A549 (cell line): ENCODE measurements at regions not wholly inside any gene's neighbourhood (a gene's known extent, or its start where the extent isn't known, plus 50 kb on each side); places are given as distances from the start of the nearest gene placed in this dataset.

Source experiments
- ATAC-seq, 2 experiments: fragments of 200-7000 bp in 1 of 2; fragments of >200 bp in 1 of 2; cut with Nextera tagmentation in 1 of 2; cut with Tn5 transposase in 1 of 2; 3 replicates each; pipeline versions ENCODE4 v1.8.0 to v1.9.1; 2018 to 2020; ENCODE audit warnings: mild to moderate bottlenecking in 1 of 2, moderate library complexity in 1 of 2
- CTCF ChIA-PET: fragments of 300-600 bp; sonication (Branson Sonifier 250); formaldehyde crosslinking; extraction: SDS; loops from one replicate; lab custom pipeline; 2021; ENCODE audit warnings: antibody characterized with exemption, inconsistent platforms; lab: Yijun Ruan, JAX
- POLR2A ChIA-PET: fragments of 350-600 bp; formaldehyde crosslinking; extraction: SDS; loops from one replicate; lab custom pipeline; 2021; ENCODE audit warnings: antibody characterized with exemption, inconsistent platforms; lab: Yijun Ruan, JAX
- DNase-seq, 2 experiments: peaks; one replicate each; pipeline versions ENCODE4 v3.0.0 to v3.0.0-alpha.2; 2011 to 2016; ENCODE audit warnings: low read depth in 1 of 2, low spot score in 1 of 2
- FAIRE-seq: peaks from 2 replicates; lab custom pipeline; 2011; peaks lifted over from hg19 to GRCh38; lab: Jason Lieb, UNC
- H3K27ac ChIP-seq, 2 experiments: fragments of >200 bp; sonication (Bioruptor Twin); formaldehyde crosslinking; 3 replicates each; pipeline ENCODE4 v1.5.1; 2016 to 2017
- H3K4me1 ChIP-seq: fragments of >200 bp; sonication (Bioruptor Twin); formaldehyde crosslinking; 3 replicates; pipeline ENCODE4 v1.6.1; 2016
- H3K4me2 ChIP-seq: fragments of >200 bp; sonication (Bioruptor Twin); formaldehyde crosslinking; 3 replicates; pipeline ENCODE4 v1.6.1; 2016
- H3K4me3 ChIP-seq: fragments of >200 bp; sonication (Bioruptor Twin); formaldehyde crosslinking; 3 replicates; pipeline ENCODE4 v1.5.1; 2016
- H3K9me3 ChIP-seq: fragments of >200 bp; sonication (Bioruptor Twin); formaldehyde crosslinking; 3 replicates; pipeline ENCODE4 v1.6.1; 2016
- ATOH8 ChIP-seq: fragments of 250-450 bp; sonication (Bioruptor Pico); IDR thresholded peaks from 2 replicates; pipeline ENCODE4 v1.5.0; 2020; ENCODE audit warnings: low read depth, mild to moderate bottlenecking, moderate library complexity
- CEBPB ChIP-seq, 2 experiments: fragments of >200 bp in 1 of 2; sonication (Bioruptor Twin) in 1 of 2; formaldehyde crosslinking in 1 of 2; IDR thresholded peaks; 2 replicates each; pipeline ENCODE4 v1.6.1; 2012 to 2016
- CHD4 ChIP-seq: fragments of 200-600 bp; sonication (generic); IDR thresholded peaks from 2 replicates; pipeline ENCODE4 v1.6.1; 2016; ENCODE audit warnings: antibody characterized with exemption, mild to moderate bottlenecking, borderline replicate concordance
- E2F6 ChIP-seq: IDR thresholded peaks from 2 replicates; pipeline ENCODE4 v1.6.1; 2012; ENCODE audit warnings: low read depth, borderline replicate concordance
- EHMT2 ChIP-seq: fragments of 200-600 bp; sonication (generic); IDR thresholded peaks from 2 replicates; pipeline ENCODE4 v1.6.1; 2016; ENCODE audit warnings: antibody characterized with exemption, low read depth, mild to moderate bottlenecking, moderate library complexity
- ESRRA ChIP-seq: fragments of 150-350 bp; IDR thresholded peaks from 2 replicates; pipeline ENCODE4 v1.6.1; 2014; ENCODE audit warnings: mild to moderate bottlenecking, low read length, borderline replicate concordance
- HES2 ChIP-seq: fragments of >200 bp; sonication (Bioruptor Twin); formaldehyde crosslinking; IDR thresholded peaks from 2 replicates; pipeline ENCODE4 v1.6.1; 2016
- HMGXB4 ChIP-seq: fragments of 250-450 bp; sonication (Bioruptor Pico); IDR thresholded peaks from 2 replicates; pipeline ENCODE4 v1.5.0; 2021; ENCODE audit warnings: mild to moderate bottlenecking, moderate library complexity, borderline replicate concordance
- HOXA7 ChIP-seq: fragments of 250-450 bp; sonication (Bioruptor Pico); IDR thresholded peaks from 2 replicates; pipeline ENCODE4 v1.5.0; 2020; ENCODE audit warnings: mild to moderate bottlenecking, moderate library complexity
- JUN ChIP-seq, 2 experiments: fragments of >200 bp; sonication (Bioruptor Twin); formaldehyde crosslinking; IDR thresholded peaks; 2 replicates in 1 of 2; 3 replicates in 1 of 2; pipeline ENCODE4 v1.6.1; 2016 to 2017
- KDM1A ChIP-seq: fragments of 200-600 bp; sonication (generic); IDR thresholded peaks from 2 replicates; pipeline ENCODE4 v1.6.1; 2016; ENCODE audit warnings: low read depth, mild to moderate bottlenecking
- NFE2L2 ChIP-seq: fragments of 150-350 bp; conservative IDR thresholded peaks from 2 replicates; pipeline ENCODE4 v1.6.1; 2014; ENCODE audit warnings: low read length
- RAD21 ChIP-seq, 2 experiments: fragments of >200 bp in 1 of 2; sonication (Bioruptor Twin) in 1 of 2; formaldehyde crosslinking in 1 of 2; IDR thresholded peaks in 1 of 2; conservative IDR thresholded peaks in 1 of 2; 2 replicates in 1 of 2; 3 replicates in 1 of 2; pipeline ENCODE4 v1.6.1; 2012 to 2018; ENCODE audit warnings: inconsistent platforms in 1 of 2
- RARB ChIP-seq: fragments of 250-450 bp; sonication (Bioruptor Pico); IDR thresholded peaks from 2 replicates; pipeline ENCODE4 v1.8.0; 2021; ENCODE audit warnings: mild to moderate bottlenecking, moderate library complexity
- REST ChIP-seq: fragments of 200-600 bp; sonication (generic); IDR thresholded peaks from 2 replicates; pipeline ENCODE4 v1.6.1; 2016; ENCODE audit warnings: antibody characterized with exemption, mild to moderate bottlenecking, moderate library complexity
- SMC3 ChIP-seq: fragments of >200 bp; sonication (Bioruptor Twin); formaldehyde crosslinking; IDR thresholded peaks from 3 replicates; pipeline ENCODE4 v1.6.1; 2018; ENCODE audit warnings: inconsistent platforms
- ZC3H11A ChIP-seq: fragments of 450-650 bp; IDR thresholded peaks from 2 replicates; pipeline ENCODE4 v1.6.1; 2014; ENCODE audit warnings: antibody characterized with exemption, mild to moderate bottlenecking
- WGBS: methylation state at CpG from one replicate; pipeline ENCODE4 v1.1.6; 2017; ENCODE audit errors: missing lambda C conversion rate; 5-methylcytosine and 5-hydroxymethylcytosine counted together

- Histone ChIP-seq H3K9me3 (no peaks in the 10 kb centered on the region), H3K4me2 (no peak overlapping the region), H3K27ac (no peak overlapping the region)
- ChIA-PET POLR2A (no interaction called here), CTCF (no interaction called here)
- no peak for ATAC-seq
- no peak for FAIRE-seq
- TF ChIP-seq EHMT2: no peak
- TF ChIP-seq CHD4: no peak
- TF ChIP-seq HOXA7 (CRISPR knock-in tag): no peak
- no peak for TF ChIP-seq NFE2L2
- no peak for TF ChIP-seq KDM1A
- no peak for TF ChIP-seq CEBPB (IDR thresholded peaks at IDR 0.05)
- TF ChIP-seq, all 56 proteins: peak for 0
- no peaks in the 10 kb centered on the region for H3K4me1 ChIP-seq
- 0% methylated on average over 1 of the region's 1 CpG for WGBS
- no peak for DNase-seq
- no peak overlapping the region for H3K4me3 ChIP-seq
These were observed 652.9 kb downstream of the ADGRL2 start for GRCh38 chr1:82453511-82454185.

- ATAC-seq (no peak), FAIRE-seq (no peak)
- H3K27ac ChIP-seq: no peak overlapping the region
- CTCF ChIA-PET: no interaction called here
- POLR2A ChIA-PET: no interaction called here
- no peak overlapping the region for H3K4me2 ChIP-seq
- no peaks in the 10 kb centered on the region for H3K9me3 ChIP-seq
- no peaks in the 10 kb centered on the region for H3K4me1 ChIP-seq
- no peak overlapping the region for H3K4me3 ChIP-seq
- TF ChIP-seq CHD4: no peak
- TF ChIP-seq JUN (IDR thresholded peaks at IDR 0.05): no peak
- no peak for TF ChIP-seq RAD21 (conservative IDR thresholded peaks at IDR 0.05 in 1 of 2, IDR thresholded peaks at IDR 0.05 in 1 of 2)
- TF ChIP-seq ESRRA: no peak
- TF ChIP-seq CEBPB (IDR thresholded peaks at IDR 0.05): no peak
- TF ChIP-seq ZC3H11A: no peak
- TF ChIP-seq HES2: no peak
- TF ChIP-seq E2F6: no peak
- TF ChIP-seq SMC3: no peak
- no peak for TF ChIP-seq HMGXB4 (CRISPR knock-in tag)
- no peak for TF ChIP-seq ATOH8 (CRISPR knock-in tag)
- no peak for TF ChIP-seq RARB (CRISPR knock-in tag)
- no peak for TF ChIP-seq REST
- TF ChIP-seq, all 56 proteins: peak for 0
- DNase-seq: no peak
These were observed 651.4 kb downstream of the ADGRL2 start for GRCh38 chr1:82452096-82452495.
